C4-2B (cell line): ENCODE measurements at regions not wholly inside any gene's neighbourhood (a gene's known extent, or its start where the extent isn't known, plus 50 kb on each side); places are given as distances from the start of the nearest gene placed in this dataset.
"Not testable (repeated sequence)": the region's sequence is repeated elsewhere in the genome, so short reads cannot be mapped to it uniquely, and the experiment has no call there.

Source experiments
- H3K27ac ChIP-seq: fragments of 450-650 bp; 2 replicates; pipeline ENCODE4 v1.5.1; 2017
- CTCF ChIP-seq: fragments of 450-650 bp; conservative IDR thresholded peaks from 2 replicates; pipeline ENCODE4 v1.5.1; 2017; ENCODE audit warnings: mild to moderate bottlenecking
- ZFX ChIP-seq: fragments of 450-650 bp; IDR thresholded peaks from 2 replicates; pipeline ENCODE4 v1.6.1; 2017

GRCh38 chr2:195560209-195560895, 96.7 kb upstream of the SLC39A10 start:
- H3K27ac ChIP-seq = no peak overlapping the region

GRCh38 chr2:195559431-195559914, 97.6 kb upstream of the SLC39A10 start:
- TF ChIP-seq CTCF (no peak), ZFX (no peak)
- H3K27ac ChIP-seq = no peak overlapping the region

More at GRCh38 chr2:195560209-195560895, 96.7 kb upstream of the SLC39A10 start:
- TF ChIP-seq ZFX = no peak
- TF ChIP-seq CTCF = no peak

GRCh38 chr2:195555971-195556370, 101.1 kb upstream of the SLC39A10 start:
- TF ChIP-seq ZFX (no peak), CTCF (no peak)
- H3K27ac ChIP-seq = no peak overlapping the region

GRCh38 chr2:195552581-195552980, 104.4 kb upstream of the SLC39A10 start:
- H3K27ac ChIP-seq = no peak overlapping the region
- TF ChIP-seq ZFX = no peak
- TF ChIP-seq CTCF = no peak

- no peak overlapping the region for H3K27ac ChIP-seq
- no peak for TF ChIP-seq ZFX
- no peak for TF ChIP-seq CTCF
These were observed 108.7 kb upstream of the SLC39A10 start for GRCh38 chr2:195548198-195548940.

- not testable (repeated sequence) for H3K27ac ChIP-seq
These were observed 109.7 kb upstream of the SLC39A10 start for GRCh38 chr2:195547268-195547840.

GRCh38 chr2:195545811-195546210, 111.2 kb upstream of the SLC39A10 start:
- TF ChIP-seq CTCF = no peak
- no peak for TF ChIP-seq ZFX
- no peak overlapping the region for H3K27ac ChIP-seq
